Stimulated activated effector memory CD8-positive, alpha-beta T cell treated with anti-CD3 and anti-CD28 coated beads, Interleukin-12 subunit alpha, Interleukin-12 subunit beta, amount 100 ng/mL, for 72 hours (primary cell): ENCODE measurements at regions not wholly inside any gene's neighbourhood (a gene's known extent, or its start where the extent isn't known, plus 50 kb on each side); places are given as distances from the start of the nearest gene placed in this dataset.

Source experiments
- ATAC-seq: fragments of 150-1000 bp; cut with Tn5 transposase; 2 replicates; pipeline ENCODE4 v1.10.0; 2021
- DNase-seq, 2 donors: peaks; one replicate each; pipeline ENCODE4 v3.0.0; 2021 to 2022; ENCODE audit warnings: low spot score in 2 of 2
- H3K27ac Mint-ChIP-seq: one replicate; pipeline ENCODE4 v1.8.0; 2022; ENCODE audit warnings: mild to moderate bottlenecking, mixed read lengths
- H3K36me3 Mint-ChIP-seq: one replicate; pipeline ENCODE4 v1.8.0; 2022; ENCODE audit warnings: mild to moderate bottlenecking, mixed read lengths
- H3K4me1 Mint-ChIP-seq: one replicate; pipeline ENCODE4 v1.8.0; 2022; ENCODE audit warnings: mixed read lengths
- H3K4me3 Mint-ChIP-seq: one replicate; pipeline ENCODE4 v1.8.0; 2022; ENCODE audit warnings: mild to moderate bottlenecking, mixed read lengths
- H3K9me3 Mint-ChIP-seq: one replicate; pipeline ENCODE4 v1.8.0; 2022; ENCODE audit warnings: mixed read lengths

DNA sequence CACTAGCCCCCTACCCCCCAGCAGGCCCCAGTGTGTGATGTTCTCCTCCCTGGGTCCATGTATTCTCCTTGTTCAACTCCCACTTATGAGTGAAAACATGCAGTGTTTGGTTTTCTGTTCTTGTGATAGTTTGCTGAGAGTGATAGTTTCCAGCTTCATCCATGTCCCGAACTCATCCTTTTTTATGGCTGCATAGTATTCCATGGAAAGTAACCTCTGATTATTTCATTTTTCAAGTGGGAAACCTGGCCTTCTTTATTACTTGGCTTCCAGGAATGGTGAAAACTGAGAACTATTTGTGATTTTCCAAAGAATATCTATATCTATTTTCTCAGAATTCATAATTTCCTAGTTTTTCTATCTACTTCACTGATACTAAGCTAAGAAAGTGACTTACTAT lies 235.0 kb downstream of the MTERF1 start:
- Mint-ChIP-seq H3K36me3 (no peaks in the 10 kb centered on the region), H3K4me3 (no peak overlapping the region), H3K4me1 (no peaks in the 10 kb centered on the region), H3K27ac (no peak overlapping the region), H3K9me3 (peaks cover 15% of the 10 kb centered on the region)
- DNase-seq (no peak), ATAC-seq (no peak)

DNA sequence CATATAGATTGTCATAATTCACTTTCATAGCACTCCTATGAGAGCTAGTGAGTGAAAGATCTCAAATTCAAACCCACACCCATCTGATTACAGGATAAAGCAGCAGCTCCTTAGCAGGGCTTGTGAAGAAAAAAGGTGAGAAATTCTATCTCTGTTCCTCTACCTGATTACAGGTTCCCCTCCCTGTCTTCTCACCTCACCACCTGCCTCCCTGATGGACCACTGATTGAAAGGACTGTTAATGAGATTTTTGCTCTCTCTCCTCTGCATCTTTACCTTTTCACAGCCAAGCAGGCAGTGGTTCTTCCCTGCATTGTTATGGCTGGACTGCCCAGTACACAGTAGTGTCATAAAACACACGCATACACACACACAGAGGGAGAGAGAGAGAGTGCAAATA lies 228.5 kb downstream of the MTERF1 start:
- DNase-seq = no peak
- Mint-ChIP-seq H3K36me3 (no peaks in the 10 kb centered on the region), H3K4me3 (no peak overlapping the region), H3K9me3 (peaks cover 34% of the 10 kb centered on the region), H3K4me1 (no peaks in the 10 kb centered on the region), H3K27ac (no peak overlapping the region)
- ATAC-seq = no peak

DNA sequence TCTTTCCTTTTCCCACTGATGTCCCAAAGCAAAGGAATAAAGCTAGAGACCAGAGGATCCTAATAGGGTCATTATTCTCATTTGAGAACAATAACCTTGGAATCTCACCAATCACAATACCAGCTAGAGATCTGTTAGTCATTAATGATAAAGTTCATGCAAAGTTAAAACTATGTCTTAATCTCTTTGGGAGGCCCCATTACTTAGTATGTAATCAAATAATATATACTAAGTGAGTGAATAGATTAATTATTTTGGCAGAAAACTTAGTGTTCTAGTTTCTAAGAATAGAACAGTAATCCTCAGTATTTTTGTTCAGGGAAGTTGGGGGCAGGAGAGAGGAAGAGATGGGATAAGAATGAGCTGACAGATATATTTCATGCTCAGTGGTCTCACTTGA lies 227.2 kb downstream of the MTERF1 start:
- no peak overlapping the region for H3K4me3 Mint-ChIP-seq
- no peaks in the 10 kb centered on the region for H3K4me1 Mint-ChIP-seq
- H3K27ac Mint-ChIP-seq = no peak overlapping the region
- DNase-seq (no peak), ATAC-seq (no peak)
- no peaks in the 10 kb centered on the region for H3K36me3 Mint-ChIP-seq
- peaks cover 30% of the 10 kb centered on the region for H3K9me3 Mint-ChIP-seq

DNA sequence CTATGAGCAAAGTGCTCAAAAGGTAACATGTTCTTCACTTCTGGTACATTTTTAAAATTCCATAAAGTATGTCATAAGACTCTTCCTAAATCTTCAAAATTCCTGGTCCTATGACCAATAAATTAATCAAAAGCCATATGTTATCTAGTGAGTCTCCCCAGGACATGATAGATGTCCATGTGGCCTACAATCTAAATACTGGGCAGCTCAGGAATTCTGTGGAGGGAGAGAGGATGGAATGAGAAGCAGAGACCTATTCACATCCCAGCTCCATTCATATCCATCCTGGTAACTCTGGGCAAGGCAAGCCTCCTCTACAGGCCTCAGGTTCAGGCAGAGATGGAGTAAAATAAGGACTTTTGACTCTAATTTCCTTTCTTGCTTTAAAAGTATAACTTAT lies 224.8 kb downstream of the MTERF1 start:
- no peak overlapping the region for H3K4me3 Mint-ChIP-seq
- H3K27ac Mint-ChIP-seq = no peak overlapping the region
- DNase-seq (no peak), ATAC-seq (no peak)
- no peaks in the 10 kb centered on the region for H3K36me3 Mint-ChIP-seq
- no peaks in the 10 kb centered on the region for H3K4me1 Mint-ChIP-seq
- H3K9me3 Mint-ChIP-seq = peaks cover 28% of the 10 kb centered on the region

GRCh38 chr7:91656541-91657482 lies 223.7 kb downstream of the MTERF1 start:
- no peak overlapping the region for H3K4me3 Mint-ChIP-seq
- no peaks in the 10 kb centered on the region for H3K36me3 Mint-ChIP-seq
- H3K27ac Mint-ChIP-seq = no peak overlapping the region
- H3K4me1 Mint-ChIP-seq = no peaks in the 10 kb centered on the region
- ATAC-seq (no peak), DNase-seq (no peak)
- H3K9me3 Mint-ChIP-seq = peaks cover 19% of the 10 kb centered on the region

- DNase-seq (no peak), ATAC-seq (no peak)
- H3K36me3 Mint-ChIP-seq = no peaks in the 10 kb centered on the region
- H3K9me3 Mint-ChIP-seq = peaks cover 14% of the 10 kb centered on the region
- no peaks in the 10 kb centered on the region for H3K4me1 Mint-ChIP-seq
- no peak overlapping the region for H3K27ac Mint-ChIP-seq
- no peak overlapping the region for H3K4me3 Mint-ChIP-seq
Measured at GRCh38 chr7:91657483-91658071, 222.9 kb downstream of the MTERF1 start.

- no peaks in the 10 kb centered on the region for H3K36me3 Mint-ChIP-seq
- no peak overlapping the region for H3K27ac Mint-ChIP-seq
- H3K4me3 Mint-ChIP-seq = no peak overlapping the region
- ATAC-seq (no peak), DNase-seq (no peak)
- H3K4me1 Mint-ChIP-seq = no peaks in the 10 kb centered on the region
- H3K9me3 Mint-ChIP-seq = peaks cover 15% of the 10 kb centered on the region
Measured at GRCh38 chr7:91659096-91659495, 221.4 kb downstream of the MTERF1 start.

- DNase-seq (no peak), ATAC-seq (no peak)
- H3K36me3 Mint-ChIP-seq = no peaks in the 10 kb centered on the region
- H3K4me1 Mint-ChIP-seq = no peaks in the 10 kb centered on the region
- H3K4me3 Mint-ChIP-seq = no peak overlapping the region
- no peak overlapping the region for H3K27ac Mint-ChIP-seq
- H3K9me3 Mint-ChIP-seq = peaks cover 7% of the 10 kb centered on the region
Measured at GRCh38 chr7:91660734-91661356, 219.7 kb downstream of the MTERF1 start.

DNA sequence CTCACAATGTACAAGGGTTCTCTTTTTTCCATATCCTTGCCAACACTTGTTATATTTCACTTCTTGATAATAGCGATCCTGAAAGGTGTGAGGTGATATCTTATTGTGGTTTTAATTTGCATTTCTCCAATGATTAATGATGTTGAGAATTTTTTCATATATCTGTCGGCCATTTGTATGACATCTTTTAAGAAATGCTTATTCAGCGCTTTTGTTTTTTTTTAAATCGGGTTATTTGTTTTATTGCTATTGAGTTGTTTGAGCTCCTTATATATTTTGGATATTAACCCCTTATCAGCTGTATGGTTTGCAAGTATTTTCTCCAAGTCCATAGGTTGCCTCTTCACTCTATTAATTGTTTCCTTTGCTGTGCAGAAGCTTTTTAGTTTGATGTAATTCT lies 218.8 kb downstream of the MTERF1 start:
- Mint-ChIP-seq H3K4me3 (no peak overlapping the region), H3K4me1 (no peaks in the 10 kb centered on the region), H3K36me3 (no peaks in the 10 kb centered on the region), H3K27ac (no peak overlapping the region), H3K9me3 (peaks cover 7% of the 10 kb centered on the region)
- DNase-seq = no peak
- ATAC-seq = no peak

GRCh38 chr7:91668217-91668616 lies 212.3 kb downstream of the MTERF1 start:
- no peak for DNase-seq
- H3K4me1 Mint-ChIP-seq = no peaks in the 10 kb centered on the region
- peaks cover 16% of the 10 kb centered on the region for H3K9me3 Mint-ChIP-seq
- H3K4me3 Mint-ChIP-seq = no peak overlapping the region
- no peak for ATAC-seq
- H3K36me3 Mint-ChIP-seq = no peaks in the 10 kb centered on the region
- no peak overlapping the region for H3K27ac Mint-ChIP-seq

DNA sequence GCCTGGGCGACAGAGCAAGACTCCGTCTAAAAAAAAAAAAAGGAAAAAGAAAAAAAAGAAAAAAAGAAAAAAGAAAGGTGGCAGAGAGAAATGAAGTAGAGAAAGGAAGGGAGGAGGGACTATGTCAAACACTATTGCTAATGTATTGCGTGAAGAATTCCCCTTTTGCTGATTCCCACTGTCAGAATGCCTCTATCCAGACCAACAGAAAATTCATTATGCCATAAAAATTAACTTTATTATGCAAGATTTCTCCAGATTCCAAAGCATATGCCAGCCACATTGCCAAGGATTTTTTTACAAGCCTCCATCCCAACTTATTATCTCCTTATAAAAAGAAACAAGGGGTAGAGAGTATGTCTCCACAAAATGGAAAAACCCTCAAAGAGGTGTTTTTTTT lies 209.3 kb downstream of the MTERF1 start:
- no peak overlapping the region for H3K27ac Mint-ChIP-seq
- H3K9me3 Mint-ChIP-seq = peaks cover 16% of the 10 kb centered on the region
- H3K4me1 Mint-ChIP-seq = no peaks in the 10 kb centered on the region
- no peaks in the 10 kb centered on the region for H3K36me3 Mint-ChIP-seq
- H3K4me3 Mint-ChIP-seq = no peak overlapping the region
- ATAC-seq (no peak), DNase-seq (no peak)

DNA sequence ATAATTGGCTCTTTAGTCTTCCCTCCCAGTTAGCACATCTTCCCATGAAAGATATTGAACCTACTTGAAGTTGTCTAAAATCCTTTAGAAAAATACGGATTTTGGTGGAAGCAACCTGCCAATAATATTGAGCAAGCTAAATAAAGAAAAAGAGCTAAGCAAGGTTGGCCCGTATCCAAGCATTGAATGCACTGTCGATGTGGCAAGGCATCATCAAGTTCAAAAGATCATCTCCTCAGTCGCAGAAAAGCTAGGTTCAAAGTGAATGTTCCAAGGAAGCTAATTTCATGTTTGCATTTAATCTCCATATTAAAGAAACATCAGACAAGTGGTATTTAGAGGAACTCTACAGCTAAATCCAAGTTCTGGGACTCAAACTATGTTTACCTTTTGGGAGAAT lies 206.0 kb downstream of the MTERF1 start:
- no peaks in the 10 kb centered on the region for H3K4me1 Mint-ChIP-seq
- ATAC-seq (no peak), DNase-seq (no peak)
- no peak overlapping the region for H3K27ac Mint-ChIP-seq
- peaks cover 17% of the 10 kb centered on the region for H3K9me3 Mint-ChIP-seq
- H3K4me3 Mint-ChIP-seq = no peak overlapping the region
- no peaks in the 10 kb centered on the region for H3K36me3 Mint-ChIP-seq

DNA sequence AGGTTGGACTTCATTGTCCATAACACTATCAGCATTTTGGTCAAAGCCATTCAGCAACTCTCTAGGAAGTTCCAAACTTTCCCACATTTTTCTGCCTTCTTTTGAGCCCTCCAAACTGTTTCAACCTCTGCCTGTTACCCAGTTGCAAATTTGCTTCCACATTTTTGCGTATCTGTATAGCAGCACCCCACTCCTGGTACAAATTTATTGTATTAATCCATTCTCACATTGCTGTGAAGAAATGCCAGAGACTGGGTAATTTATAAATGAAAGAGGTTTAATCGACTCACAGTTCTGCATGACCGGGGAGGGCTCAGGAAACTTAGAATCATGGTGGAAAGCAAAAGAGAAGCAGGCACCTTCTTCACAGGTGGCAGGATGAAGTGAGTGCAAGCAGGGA lies 198.8 kb downstream of the MTERF1 start:
- peaks cover 29% of the 10 kb centered on the region for H3K9me3 Mint-ChIP-seq
- no peak overlapping the region for H3K4me3 Mint-ChIP-seq
- no peaks in the 10 kb centered on the region for H3K4me1 Mint-ChIP-seq
- no peak for DNase-seq
- H3K27ac Mint-ChIP-seq = no peak overlapping the region
- ATAC-seq = no peak
- no peaks in the 10 kb centered on the region for H3K36me3 Mint-ChIP-seq

DNA sequence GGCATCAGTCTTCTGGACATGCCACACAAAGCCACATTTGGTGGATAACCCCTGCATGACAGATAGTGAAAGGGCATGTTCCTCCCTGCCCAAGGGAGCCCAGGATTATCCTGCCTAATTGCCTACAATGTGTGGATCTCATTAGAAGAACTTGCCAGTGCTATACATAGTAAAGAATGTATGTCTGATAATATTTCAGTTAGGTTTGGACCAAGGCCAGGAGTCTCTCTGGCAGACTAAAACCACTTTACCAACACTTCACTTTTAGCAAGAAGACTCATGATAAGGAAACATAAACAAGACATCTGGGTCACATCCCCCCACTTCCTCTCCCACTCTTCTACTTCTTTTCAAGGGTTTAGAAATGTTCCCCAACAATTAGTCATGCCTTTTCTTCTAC lies 196.7 kb downstream of the MTERF1 start:
- Mint-ChIP-seq H3K9me3 (peaks cover 29% of the 10 kb centered on the region), H3K4me3 (no peak overlapping the region), H3K36me3 (no peaks in the 10 kb centered on the region), H3K27ac (no peak overlapping the region), H3K4me1 (no peaks in the 10 kb centered on the region)
- ATAC-seq (no peak), DNase-seq (no peak)

DNA sequence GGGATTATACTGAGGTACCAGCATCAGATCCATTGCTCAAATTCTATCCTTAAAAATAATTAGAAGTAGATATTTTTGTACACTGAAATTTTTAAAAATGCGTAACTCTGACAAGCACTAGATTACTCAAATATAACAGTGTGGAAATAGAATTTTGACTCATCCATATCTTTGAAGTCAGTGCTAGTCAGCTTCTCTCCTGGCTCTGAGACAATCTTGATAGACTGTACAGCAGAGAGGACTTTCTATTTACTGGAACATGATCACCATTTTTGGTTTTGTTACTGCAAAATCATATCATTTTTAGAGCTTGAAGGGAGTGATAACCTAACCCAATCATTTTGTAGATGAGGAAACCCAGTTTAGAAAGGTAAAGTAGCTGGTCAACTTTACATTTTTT lies 195.0 kb downstream of the MTERF1 start:
- ATAC-seq (no peak), DNase-seq (no peak)
- Mint-ChIP-seq H3K4me1 (no peaks in the 10 kb centered on the region), H3K36me3 (no peaks in the 10 kb centered on the region), H3K9me3 (peaks cover 19% of the 10 kb centered on the region), H3K4me3 (no peak overlapping the region), H3K27ac (no peak overlapping the region)

DNA sequence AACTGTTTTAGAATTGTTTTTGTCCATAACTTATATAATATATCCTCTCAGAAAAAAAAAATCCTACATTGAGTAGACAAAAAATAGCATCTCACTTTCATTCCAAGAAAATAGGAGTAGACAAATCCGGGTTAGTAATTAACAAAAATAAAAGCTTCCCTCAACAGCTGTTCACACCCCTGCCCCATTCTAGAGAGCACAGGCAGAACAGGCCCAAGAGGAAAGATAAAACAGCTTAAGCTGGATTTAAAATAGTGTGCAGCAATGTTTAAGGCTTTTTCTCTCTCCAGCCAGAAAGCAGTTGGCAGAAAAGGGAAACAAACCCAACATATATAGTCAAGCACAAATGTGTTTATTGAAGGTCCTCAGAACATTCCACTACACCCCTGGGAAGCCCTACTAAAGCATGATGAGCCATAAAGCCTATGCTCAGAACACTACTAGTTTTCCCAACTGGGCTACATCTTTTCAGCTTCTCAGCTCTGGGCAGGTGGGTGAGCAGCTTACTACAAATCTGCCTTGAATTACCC lies 189.9 kb downstream of the MTERF1 start:
- no peak for DNase-seq
- Mint-ChIP-seq H3K4me1 (no peaks in the 10 kb centered on the region), H3K4me3 (no peak overlapping the region), H3K9me3 (peaks cover 10% of the 10 kb centered on the region), H3K36me3 (no peaks in the 10 kb centered on the region), H3K27ac (no peak overlapping the region)
- ATAC-seq = no peak
